ENCODE measurements at regions not wholly inside any gene's neighbourhood (a gene's known extent, or its start where the extent isn't known, plus 50 kb on each side); places are given as distances from the start of the nearest gene placed in this dataset.
"Not testable (repeated sequence)": the region's sequence is repeated elsewhere in the genome, so short reads cannot be mapped to it uniquely, and the experiment has no call there.

DNA sequence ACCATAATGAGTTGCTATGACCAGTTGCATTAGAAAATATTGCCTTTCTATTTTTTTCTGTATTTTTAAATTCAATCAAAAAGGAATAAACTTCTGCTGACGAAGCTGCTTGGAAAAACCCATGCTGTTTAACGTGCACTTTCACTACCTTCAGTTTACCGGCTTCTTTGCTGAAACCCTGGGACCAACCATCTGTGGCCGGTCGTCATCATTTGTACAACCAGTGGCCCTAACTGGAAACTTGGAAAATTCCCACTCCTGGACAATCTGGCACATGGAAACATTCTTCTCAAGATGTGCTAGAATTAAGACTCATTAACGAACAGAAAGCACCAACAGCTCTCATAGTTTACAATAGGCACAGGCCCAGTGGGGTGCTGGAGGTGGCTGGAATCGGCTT lies 210.3 kb downstream of the RTP5 start:
- not testable (repeated sequence) for DNase-seq

DNA sequence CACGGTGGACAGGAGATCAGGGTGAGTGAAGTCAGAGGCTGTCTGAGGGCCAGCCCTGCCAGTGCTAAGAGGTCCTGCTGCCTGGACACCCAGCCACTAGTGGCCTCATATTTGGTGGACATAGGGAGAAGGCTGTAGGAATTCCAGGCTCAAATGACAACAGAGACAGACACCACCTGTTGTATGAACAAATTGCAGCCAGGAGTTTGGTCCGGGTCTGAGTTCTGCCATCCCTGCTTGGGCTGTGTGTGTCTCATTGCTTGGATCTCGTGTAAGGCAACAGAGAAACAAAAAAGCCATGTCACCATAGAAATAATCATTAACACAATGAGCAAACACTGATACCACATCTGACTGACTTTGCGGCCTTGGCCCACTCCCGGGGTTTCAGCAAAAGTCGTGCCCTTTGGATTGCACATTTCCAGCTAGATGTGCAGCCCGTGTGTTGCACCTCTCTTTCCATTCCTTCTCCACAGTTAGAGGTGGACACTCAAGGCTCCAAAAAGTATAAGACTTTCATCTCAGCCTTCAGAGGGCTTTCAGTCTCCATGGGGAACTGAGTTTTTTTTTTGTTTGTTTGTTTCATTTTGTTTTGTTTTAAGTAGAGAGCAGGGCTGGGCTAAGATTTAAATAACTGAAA lies 211.2 kb downstream of the RTP5 start:
- not testable (repeated sequence) for DNase-seq

DNA sequence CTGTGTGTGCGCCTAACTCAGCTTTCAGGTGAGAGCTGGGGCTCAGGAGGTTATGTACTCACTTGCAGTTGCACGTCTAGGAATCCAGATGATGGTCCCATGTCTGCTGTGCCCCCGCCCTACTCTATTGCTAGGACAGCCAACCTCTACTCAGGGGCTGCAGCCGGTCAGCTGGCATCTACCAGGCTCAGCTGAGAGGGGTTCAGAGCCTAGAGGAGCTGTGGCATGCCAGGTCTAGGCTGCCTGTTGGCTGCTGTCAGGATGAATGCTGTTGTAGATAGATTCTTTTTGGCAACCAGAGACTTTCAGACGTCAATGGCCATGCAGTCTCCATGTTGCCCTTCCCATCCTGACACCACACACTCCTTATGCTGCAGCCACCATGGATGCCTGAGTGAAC lies 214.5 kb downstream of the RTP5 start:
- not testable (repeated sequence) for DNase-seq

GRCh38 chr2:242085024-242085674 lies 215.6 kb downstream of the RTP5 start:
- DNase-seq, result not testable (repeated sequence)

DNA sequence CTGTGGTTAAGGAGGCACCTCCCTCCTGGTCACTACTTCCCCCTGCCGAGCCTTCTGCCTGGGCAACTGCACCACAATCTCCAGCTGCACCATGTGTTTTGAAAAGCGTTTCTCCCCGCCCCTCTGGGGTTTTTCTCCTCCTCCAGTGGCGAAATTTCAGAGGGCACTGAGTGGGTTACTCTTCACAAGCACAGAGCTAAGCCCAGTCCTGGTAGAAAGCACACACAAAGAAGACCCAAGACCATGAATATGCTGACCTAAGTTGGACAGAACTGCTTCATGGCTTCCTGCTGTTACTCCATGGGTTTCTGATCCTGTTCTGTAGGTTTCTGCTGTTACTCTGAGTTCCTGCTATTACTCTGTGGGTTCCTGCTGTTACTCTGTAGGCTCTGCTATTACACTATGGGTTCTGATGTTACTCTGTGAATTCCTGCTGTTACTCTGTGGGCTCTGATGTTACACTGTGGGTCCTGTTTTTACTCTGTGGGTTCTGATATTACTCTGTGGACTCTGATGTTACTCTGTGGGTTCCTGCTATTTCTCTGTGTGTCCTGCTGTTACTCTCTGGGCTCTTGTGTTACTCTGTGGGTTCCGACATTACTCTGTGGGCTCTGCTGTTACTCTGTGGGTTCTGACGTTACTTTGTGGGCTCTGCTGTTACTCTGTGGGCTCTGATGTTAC lies 216.6 kb downstream of the RTP5 start:
- no peak for DNase-seq

GRCh38 chr2:242088044-242088443 lies 218.5 kb downstream of the RTP5 start:
- not testable (repeated sequence) for DNase-seq

DNA sequence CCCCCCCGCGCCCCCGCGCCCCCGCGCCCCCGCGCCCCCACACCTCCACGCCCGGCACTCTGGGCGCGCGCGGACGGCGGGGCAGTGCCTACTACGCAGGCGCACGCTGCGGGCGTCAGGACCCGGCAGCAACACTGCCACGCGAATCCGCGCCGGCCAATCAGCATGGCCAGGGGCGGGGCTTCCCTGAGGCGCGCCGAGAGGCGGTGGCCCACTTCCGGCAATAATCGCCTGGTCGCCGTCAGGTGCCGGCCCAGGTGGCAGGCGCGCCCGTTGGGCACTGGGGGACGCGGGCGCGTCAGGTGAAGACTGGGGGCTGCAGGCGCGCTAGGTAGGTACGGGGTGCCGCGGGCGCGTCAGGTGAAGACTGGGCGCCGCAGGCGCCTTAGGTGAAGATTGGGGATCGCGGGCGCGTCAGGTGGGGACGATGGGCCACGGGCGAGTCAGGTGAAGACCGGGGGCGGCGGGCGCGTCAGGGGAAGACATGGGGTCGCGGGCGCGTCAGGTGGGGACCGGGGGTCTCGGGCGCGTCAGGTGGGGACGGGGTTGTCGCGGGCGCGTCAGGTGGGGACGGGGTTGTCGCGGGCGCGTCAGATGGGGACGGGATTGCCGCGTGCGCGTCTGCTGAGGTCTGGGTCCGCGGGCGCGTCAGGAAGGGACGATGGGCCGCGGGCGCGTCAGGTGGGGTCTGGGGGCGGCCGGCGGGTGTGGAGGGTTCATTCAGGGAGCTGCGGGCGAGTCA lies 219.1 kb downstream of the RTP5 start:
- DNase-seq, result peak; percentile 73

DNA sequence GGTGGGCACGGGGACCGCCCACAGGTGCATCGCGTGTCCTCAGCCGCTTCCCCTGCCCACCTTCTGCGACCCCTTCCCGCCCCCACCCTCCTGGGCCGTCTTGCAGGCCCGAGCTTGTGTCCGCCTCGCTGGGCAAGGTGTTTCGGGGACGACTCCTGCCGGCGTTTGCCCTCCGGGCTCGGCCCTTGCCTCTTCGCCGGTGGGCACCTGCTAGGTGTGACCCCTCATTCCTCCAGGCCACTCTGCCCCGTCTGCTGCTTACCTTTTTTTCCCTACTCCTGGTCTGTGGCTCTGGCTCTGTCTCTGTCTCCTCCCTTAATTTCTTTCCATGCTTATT lies 219.7 kb downstream of the RTP5 start:
- not testable (repeated sequence) for DNase-seq

GRCh38 chr2:242097278-242097677 lies 227.7 kb downstream of the RTP5 start:
- DNase-seq, result not testable (repeated sequence)

DNA sequence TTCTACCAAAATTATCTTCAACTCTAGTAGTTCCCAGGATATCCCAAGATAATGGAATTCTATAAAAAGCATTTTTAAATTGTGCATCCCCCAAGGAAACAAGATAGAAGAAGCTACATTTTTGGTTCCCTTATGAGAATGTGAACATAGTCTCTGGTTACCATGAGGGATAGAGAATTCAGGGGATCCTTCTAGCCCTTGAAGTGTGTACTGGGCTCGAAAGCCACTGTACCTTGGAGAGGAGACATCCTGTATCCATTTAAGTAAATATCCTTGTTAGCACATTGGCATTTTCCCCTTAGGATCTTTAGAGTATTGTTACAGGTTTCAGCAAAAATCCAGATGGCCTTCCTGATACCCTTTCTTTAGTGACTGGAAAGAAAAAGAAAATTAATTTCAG lies 228.5 kb downstream of the RTP5 start:
- no peak for DNase-seq

DNA sequence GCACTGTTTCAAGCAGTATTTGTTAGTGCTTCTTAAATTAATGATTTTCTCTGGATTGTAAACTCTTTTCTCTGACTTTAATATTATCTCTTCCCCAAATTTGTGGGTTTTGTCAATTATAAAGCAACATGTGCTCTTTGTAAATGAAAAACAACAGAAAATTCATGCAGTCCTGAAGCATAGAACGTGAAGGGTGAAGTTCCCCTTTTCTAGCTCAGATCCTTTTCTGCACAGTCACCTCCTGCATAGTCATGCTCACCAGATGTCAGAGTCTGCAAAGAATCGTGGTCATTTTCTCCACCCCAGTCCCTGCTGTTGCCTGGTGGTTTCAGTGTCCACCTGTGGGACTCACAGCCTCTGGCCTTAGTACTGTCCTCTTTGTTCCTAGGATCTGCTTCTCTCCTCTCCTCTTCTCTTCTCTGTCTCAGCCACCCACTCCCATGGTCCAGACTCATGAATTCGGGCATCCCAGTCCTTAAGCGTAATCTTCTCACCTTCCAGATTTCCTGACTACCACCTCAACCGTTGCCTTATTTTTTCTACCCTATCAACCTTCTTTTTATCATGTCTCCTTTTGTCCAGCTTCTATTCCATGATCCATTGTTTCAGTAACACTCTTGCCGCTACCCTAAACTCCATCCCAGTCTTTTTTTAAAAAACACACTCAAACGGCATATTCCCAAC lies 229.1 kb downstream of the RTP5 start:
- DNase-seq, result no peak

DNA sequence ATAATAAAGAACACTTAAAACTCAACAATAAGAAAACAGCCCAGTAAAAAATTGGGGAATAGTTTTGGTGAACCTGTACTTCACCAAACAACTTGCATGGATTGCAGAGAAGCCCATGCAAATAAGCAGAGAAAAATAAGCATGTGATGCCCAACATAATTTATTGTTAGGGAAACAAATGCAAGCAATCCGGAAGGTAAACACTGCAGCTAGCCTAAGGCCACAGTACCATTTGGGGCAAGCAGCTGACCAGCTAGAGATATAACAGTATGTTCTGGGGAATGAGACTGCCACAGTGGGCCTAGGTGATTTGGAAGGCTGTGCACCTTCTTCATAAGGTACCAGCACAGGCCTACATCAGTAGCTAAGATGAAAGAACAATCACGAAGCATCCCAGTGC lies 233.6 kb downstream of the RTP5 start:
- not testable (repeated sequence) for DNase-seq

DNA sequence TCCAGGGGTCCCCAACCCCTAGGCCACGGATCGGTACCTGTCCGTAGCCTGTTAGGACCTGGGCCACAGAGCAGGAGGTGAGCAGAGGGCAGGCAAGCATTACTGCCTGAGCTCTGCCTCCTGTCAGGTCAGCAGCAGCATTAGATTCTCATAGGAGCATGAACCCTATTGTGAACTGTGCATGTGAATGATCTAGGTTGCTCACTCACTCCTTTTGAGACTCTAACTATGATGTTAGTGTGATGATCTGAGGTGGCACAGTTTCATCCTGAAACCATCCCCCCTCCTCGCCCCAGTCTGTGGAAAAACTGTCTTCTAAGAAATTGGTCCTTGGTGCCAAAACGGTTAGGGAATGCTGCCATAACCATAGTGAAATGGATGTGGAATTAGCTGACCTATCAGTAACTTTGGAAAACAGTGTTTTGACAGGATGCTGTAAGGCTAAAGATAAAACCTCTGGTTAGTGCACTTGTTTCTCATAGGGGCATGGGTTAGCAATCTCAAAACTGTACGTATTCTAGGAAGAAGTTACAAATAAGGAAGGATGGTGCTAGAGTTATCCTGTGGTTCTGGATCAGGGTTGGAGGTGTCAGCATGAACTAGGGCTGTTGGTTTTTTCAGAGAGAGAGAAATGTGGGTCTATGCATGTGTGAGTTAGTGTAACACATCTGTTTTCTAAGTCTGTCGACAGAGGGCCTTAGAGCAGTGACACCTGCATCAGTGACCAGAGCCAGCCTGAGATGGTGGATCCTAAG lies 234.8 kb downstream of the RTP5 start:
- DNase-seq, result not testable (repeated sequence)

GRCh38 chr2:242107065-242107464 lies 237.5 kb downstream of the RTP5 start:
- not testable (repeated sequence) for DNase-seq

GRCh38 chr2:242108797-242109500 lies 239.4 kb downstream of the RTP5 start:
- not testable (repeated sequence) for DNase-seq

DNA sequence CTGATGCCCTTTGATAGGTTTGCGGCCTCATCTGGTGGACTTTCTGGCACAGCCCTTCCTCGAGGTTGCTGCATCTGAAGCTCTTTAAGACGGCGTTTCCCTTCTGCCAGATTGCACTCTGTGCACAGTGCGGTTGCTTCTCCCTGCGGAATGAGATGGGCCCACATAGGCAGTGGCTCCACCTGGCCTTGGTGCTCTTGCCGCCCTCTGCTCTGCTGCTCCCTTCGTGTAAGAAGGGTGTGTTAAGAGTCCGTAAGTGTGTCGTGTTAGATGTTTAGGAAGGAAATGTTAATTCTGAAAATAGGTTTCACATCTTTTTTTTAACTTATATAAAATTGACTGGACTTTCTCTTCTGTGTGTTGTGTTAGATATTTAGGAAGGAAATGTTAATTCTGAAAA lies 240.3 kb downstream of the RTP5 start:
- DNase-seq, result not testable (repeated sequence)

DNA sequence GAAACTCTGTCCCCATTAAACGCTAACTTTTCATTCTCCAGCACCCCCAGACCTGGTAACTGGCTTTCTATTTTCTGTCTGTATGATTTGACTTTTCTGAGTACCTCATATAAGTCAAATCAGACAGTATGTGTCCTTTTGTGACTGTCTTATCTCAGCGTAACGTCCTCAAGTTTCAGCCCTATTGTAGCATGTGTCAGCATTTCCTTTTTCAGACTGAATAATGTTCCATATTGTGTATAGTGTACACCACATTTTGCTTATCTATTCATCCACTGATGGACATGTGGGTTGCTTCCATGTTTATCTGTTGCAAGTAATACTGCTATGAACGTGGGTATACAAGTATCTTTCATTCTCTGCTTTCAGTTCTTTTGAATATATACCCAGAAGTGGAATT lies 242.4 kb downstream of the RTP5 start:
- not testable (repeated sequence) for DNase-seq

DNA sequence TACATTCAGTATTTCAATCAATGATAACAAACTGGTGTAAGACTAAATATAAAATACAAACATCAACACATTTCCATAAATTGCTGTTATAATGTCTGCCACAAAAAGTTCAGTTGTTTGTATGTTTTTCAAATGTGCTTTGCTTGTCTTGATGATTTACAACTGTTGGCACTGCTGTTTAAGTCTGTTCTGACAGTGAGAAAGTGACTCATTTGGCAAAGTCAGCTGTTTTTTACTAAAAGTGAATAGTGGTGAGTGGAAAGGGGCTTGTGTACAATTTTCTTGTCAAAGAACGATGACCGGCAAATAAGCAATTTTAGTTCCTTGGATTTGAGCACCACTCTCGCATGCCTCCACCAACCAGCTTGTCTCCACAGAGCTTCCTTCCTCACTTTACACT lies 244.0 kb downstream of the RTP5 start:
- DNase-seq, result not testable (repeated sequence)

GRCh38 chr2:242116676-242117075 lies 247.1 kb downstream of the RTP5 start:
- DNase-seq, result not testable (repeated sequence)

DNA sequence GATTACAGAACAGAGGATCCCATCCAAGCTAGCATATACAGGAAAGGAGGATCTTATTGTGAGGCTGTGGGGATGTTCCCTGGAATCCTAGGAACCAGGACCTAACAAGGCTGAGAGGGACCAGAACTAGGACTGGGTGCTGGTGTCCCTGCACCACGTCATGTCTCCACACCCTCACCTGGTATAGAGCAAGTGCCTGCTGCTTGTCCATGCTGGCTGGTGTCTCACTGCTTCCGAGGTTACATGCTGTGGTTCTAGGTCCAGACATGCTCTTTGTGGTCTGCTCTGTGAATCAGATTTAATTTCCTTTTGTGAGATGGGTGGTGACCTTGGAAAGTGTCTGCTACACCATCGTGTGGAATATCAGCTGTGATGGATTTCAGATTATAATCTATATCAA lies 247.8 kb downstream of the RTP5 start:
- not testable (repeated sequence) for DNase-seq

DNA sequence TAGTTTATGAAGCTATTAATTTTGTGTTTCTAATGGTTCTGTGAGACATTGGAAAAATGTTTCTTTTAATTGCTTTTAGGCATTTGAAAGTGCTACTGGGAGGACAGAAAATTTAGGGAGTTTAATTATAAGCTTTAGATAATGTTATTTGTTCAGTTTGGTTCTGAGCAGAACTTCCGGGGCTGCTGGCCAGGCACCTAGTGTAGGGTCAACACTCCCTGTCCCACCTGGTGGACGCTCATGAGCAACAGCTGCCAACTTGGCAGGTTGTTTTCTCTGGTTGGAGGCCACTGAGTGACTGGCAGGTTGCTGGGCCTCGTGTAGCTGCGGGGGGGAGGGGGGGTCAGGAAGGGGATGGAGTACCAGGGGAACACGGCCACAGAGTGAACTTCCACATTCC lies 250.2 kb downstream of the RTP5 start:
- DNase-seq, result not testable (repeated sequence)

Measured in NCI-H1092 (cell line).